ENCODE measurements at regions not wholly inside any gene's neighbourhood (a gene's known extent, or its start where the extent isn't known, plus 50 kb on each side); places are given as distances from the start of the nearest gene placed in this dataset.
"Not testable (repeated sequence)": the region's sequence is repeated elsewhere in the genome, so short reads cannot be mapped to it uniquely, and the experiment has no call there.

DNA sequence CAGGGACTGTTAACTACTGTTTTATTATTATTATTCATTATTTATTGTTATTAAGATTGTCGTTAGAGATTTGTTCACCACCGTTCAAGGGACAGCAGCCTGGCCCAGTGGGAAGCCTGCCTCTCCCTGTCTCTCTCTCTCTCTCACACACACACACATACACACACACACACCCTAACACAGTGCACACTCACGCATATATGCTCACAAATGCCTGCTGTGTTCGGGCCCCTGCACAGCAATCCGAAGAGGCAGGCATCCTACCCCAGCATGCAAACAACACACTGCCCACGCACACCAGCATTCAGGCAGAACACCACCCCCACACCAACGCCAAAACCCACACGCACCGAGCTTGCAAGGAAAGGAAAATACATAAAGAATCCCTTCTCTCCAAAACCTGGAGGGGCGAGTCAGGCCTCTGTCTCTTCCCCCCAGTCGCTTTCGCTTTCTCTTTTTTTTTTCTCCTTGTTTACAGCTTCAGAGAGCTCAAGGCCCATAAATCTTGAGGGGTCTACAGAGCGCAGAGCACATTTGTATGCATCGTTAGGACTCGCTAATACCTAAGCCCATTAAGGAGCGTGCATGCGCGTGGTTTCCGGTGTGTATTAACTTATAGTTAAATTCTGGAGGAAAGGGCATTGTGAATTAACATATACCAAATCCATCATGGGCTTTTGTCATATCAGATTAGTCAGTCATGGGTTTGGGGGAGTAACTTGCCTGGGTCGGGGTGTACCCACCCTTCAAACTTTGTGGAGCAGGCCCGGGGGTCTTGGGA, 464.6 kb upstream of the ZNG1F start:
- POLR2A ChIA-PET; H3K27ac Mint-ChIP-seq; CTCF ChIA-PET; H3K36me3 Mint-ChIP-seq (ENCODE audit: low read depth); intact Hi-C loops (cut with DNase I, micrococcal nuclease); DNase-seq; ATAC-seq; H3K27me3 Mint-ChIP-seq; H3K9me3 Mint-ChIP-seq (ENCODE audit: low read depth): not testable (repeated sequence)
- H3K4me1 Mint-ChIP-seq, result peaks cover 15% of the 10 kb centered on the region
- H3K4me3 Mint-ChIP-seq, result peak overlapping the region; percentile 26

GRCh38 chr9:41652800-41653199, 463.7 kb upstream of the ZNG1F start:
- H3K36me3 Mint-ChIP-seq (ENCODE audit: low read depth); intact Hi-C loops (cut with DNase I, micrococcal nuclease); H3K27me3 Mint-ChIP-seq; CTCF ChIA-PET; H3K9me3 Mint-ChIP-seq (ENCODE audit: low read depth); H3K27ac Mint-ChIP-seq; DNase-seq; ATAC-seq; POLR2A ChIA-PET; H3K4me3 Mint-ChIP-seq: not testable (repeated sequence)
- peaks cover 15% of the 10 kb centered on the region for H3K4me1 Mint-ChIP-seq

DNA sequence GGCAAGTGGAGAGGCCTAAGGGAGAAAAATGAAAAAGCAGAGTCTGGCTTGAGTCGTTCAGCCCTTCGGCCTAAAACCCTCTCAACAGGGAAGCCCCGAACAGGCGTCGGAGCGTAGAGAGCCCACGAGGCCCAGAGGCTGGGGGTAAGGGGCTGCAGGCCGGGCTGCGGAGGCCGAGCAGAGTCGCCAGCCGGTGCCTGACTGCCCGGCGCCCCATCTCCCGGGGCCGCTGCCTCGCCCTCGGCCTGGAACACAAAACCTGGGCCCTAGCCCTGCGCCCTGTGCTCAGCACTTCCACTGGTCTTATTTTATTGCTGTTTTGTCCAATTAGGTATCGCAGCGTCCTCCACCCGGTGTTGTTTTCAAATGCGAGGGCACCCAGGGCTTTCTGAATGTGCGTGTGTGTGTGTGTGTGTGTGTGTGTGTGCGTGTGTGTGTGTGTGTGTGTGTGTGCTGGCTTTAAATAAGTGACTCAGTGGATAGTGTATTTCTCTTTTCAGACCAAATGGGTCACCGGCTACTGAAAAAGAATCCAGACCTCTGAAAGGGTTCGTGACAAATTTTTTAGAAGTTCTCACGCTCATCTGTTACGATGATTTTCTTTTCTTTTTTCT, 463.1 kb upstream of the ZNG1F start:
- H3K4me3 Mint-ChIP-seq; DNase-seq; intact Hi-C loops (cut with DNase I, micrococcal nuclease); ATAC-seq; H3K36me3 Mint-ChIP-seq (ENCODE audit: low read depth); CTCF ChIA-PET; POLR2A ChIA-PET; H3K27ac Mint-ChIP-seq; H3K27me3 Mint-ChIP-seq; H3K9me3 Mint-ChIP-seq (ENCODE audit: low read depth): not testable (repeated sequence)
- H3K4me1 Mint-ChIP-seq, result peaks cover 15% of the 10 kb centered on the region

DNA sequence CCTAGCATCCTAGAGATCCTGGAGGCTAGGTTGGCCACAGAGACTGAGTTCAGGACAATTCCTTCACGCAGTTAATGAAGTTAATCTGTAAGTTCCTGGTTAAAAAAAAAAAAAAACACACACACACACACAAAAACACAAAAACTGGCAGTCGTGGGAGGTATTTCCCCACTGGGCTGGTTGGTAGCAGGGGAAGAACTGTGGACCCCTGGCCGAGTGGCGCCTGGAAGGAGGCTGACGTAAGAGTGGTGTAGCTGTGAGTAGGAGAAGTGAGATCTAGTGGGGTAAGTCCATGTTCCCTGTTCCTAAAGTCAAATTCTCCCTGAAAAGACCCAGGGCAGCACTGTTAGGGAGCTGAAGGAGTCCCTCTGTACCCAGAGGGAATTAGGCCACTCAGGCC, 461.0 kb upstream of the ZNG1F start:
- H3K4me3 Mint-ChIP-seq; CTCF ChIA-PET; H3K36me3 Mint-ChIP-seq (ENCODE audit: low read depth); H3K27ac Mint-ChIP-seq; DNase-seq; POLR2A ChIA-PET; ATAC-seq; H3K9me3 Mint-ChIP-seq (ENCODE audit: low read depth); H3K27me3 Mint-ChIP-seq; intact Hi-C loops (cut with DNase I, micrococcal nuclease): not testable (repeated sequence)
- peaks cover 12% of the 10 kb centered on the region for H3K4me1 Mint-ChIP-seq

DNA sequence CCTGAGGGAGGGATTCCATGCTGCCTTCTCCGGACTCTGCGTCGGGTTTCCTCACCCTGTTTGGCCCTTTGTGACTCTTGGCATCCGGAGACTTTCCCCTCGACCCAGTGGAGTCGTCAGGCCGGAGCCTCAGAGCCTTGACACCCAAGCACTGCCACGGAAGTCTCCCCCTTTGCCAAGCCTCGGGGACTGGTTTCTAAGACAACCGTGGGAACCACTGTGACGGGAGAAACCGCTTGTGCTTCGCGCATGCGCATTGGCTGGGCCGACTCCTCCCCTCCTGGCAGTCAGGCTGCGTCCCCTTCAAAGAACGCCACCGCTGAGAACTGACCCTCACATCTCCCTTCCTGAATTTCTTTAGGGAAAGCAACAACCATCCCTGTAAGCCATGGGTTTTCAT, 459.4 kb upstream of the ZNG1F start:
- DNase-seq; intact Hi-C loops (cut with DNase I, micrococcal nuclease); H3K27me3 Mint-ChIP-seq; ATAC-seq; H3K4me3 Mint-ChIP-seq; H3K9me3 Mint-ChIP-seq (ENCODE audit: low read depth); POLR2A ChIA-PET; CTCF ChIA-PET; H3K27ac Mint-ChIP-seq; H3K36me3 Mint-ChIP-seq (ENCODE audit: low read depth): not testable (repeated sequence)
- H3K4me1 Mint-ChIP-seq, result peaks cover 10% of the 10 kb centered on the region

DNA sequence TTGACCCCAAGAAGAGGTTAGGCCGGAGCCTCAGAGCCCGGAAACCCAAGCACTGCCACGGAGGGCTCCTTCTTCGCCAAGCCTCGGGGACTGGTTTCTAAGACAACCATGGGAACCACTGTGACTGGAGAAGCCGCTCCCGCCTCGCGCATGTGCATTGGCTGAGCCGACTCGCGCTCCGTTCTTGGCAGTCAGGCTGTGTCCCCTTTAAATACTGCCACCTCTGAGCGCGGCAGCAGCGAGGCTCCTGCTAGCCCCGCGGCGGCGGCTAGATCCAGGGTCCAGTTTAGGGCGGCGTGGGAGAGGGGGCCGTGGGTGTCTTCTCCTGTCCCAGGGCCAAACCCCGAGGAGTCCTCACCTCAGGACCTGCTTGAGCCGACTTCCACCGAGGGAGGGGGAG, 457.1 kb upstream of the ZNG1F start:
- CTCF ChIA-PET; H3K4me3 Mint-ChIP-seq; ATAC-seq; intact Hi-C loops (cut with DNase I, micrococcal nuclease); H3K27me3 Mint-ChIP-seq; H3K36me3 Mint-ChIP-seq (ENCODE audit: low read depth); H3K27ac Mint-ChIP-seq; H3K9me3 Mint-ChIP-seq (ENCODE audit: low read depth); POLR2A ChIA-PET; DNase-seq: not testable (repeated sequence)
- peaks cover 12% of the 10 kb centered on the region for H3K4me1 Mint-ChIP-seq

DNA sequence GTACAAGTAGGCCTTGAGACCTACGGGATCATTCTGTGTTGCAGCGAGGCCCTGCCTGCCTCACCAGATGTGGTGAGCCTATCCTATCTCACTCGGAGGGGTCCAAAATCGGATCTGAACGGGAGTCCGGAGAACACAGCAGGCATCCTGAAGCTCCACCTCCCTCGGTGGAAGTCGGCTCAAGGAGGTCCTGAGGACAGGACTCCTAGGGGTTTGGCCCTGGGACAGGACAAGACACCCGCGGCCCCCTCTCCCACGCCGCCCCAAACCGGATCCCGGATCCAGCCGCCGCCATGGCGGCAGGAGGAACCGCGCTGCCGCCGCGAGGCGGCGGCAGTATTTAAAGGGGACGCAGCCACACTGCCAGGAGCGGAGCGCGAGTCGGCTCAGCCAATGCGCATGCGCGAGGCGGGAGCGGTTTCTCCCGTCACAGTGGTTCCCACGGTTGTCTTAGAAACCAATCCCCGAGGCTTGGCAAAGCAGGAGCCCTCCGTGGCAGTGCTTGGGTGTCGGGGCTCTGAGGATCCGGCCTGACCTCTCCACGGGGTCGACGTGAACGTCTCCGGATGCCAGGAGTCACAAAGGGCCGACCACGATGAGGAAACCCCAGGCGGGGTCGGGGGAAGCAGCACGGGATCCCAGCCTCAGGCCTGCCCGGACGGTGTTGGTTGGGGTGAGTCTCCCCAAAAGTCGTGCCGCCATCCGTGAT, 454.6 kb upstream of the ZNG1F start:
- peak overlapping the region; percentile 70 for H3K4me3 Mint-ChIP-seq
- H3K9me3 Mint-ChIP-seq (ENCODE audit: low read depth); H3K36me3 Mint-ChIP-seq (ENCODE audit: low read depth); H3K27me3 Mint-ChIP-seq; intact Hi-C loops (cut with DNase I, micrococcal nuclease); CTCF ChIA-PET; POLR2A ChIA-PET: not testable (repeated sequence)
- ATAC-seq (peak; percentile 100), DNase-seq (peak; percentile 89)
- H3K4me1 Mint-ChIP-seq, result peaks cover 12% of the 10 kb centered on the region
- peak overlapping the region; percentile 73 for H3K27ac Mint-ChIP-seq

GRCh38 chr9:41633726-41634125, 444.6 kb upstream of the ZNG1F start:
- CTCF ChIA-PET; H3K36me3 Mint-ChIP-seq (ENCODE audit: low read depth); ATAC-seq; H3K27ac Mint-ChIP-seq; H3K4me3 Mint-ChIP-seq; POLR2A ChIA-PET; intact Hi-C loops (cut with DNase I, micrococcal nuclease); DNase-seq; H3K9me3 Mint-ChIP-seq (ENCODE audit: low read depth); H3K4me1 Mint-ChIP-seq; H3K27me3 Mint-ChIP-seq: not testable (repeated sequence)

- H3K36me3 Mint-ChIP-seq (ENCODE audit: low read depth); DNase-seq; H3K4me3 Mint-ChIP-seq; CTCF ChIA-PET; ATAC-seq; H3K9me3 Mint-ChIP-seq (ENCODE audit: low read depth); H3K27me3 Mint-ChIP-seq; H3K27ac Mint-ChIP-seq; POLR2A ChIA-PET; intact Hi-C loops (cut with DNase I, micrococcal nuclease); H3K4me1 Mint-ChIP-seq: not testable (repeated sequence)
These were observed 434.5 kb upstream of the ZNG1F start for GRCh38 chr9:41623666-41624065.

GRCh38 chr9:41619254-41619653, 430.1 kb upstream of the ZNG1F start:
- H3K27ac Mint-ChIP-seq; H3K36me3 Mint-ChIP-seq (ENCODE audit: low read depth); DNase-seq; H3K9me3 Mint-ChIP-seq (ENCODE audit: low read depth); H3K4me1 Mint-ChIP-seq; H3K4me3 Mint-ChIP-seq; H3K27me3 Mint-ChIP-seq; ATAC-seq; CTCF ChIA-PET; POLR2A ChIA-PET; intact Hi-C loops (cut with DNase I, micrococcal nuclease): not testable (repeated sequence)

GRCh38 chr9:41606961-41607547, 417.9 kb upstream of the ZNG1F start:
- not testable (repeated sequence) for H3K4me3 Mint-ChIP-seq; H3K36me3 Mint-ChIP-seq (ENCODE audit: low read depth)

DNA sequence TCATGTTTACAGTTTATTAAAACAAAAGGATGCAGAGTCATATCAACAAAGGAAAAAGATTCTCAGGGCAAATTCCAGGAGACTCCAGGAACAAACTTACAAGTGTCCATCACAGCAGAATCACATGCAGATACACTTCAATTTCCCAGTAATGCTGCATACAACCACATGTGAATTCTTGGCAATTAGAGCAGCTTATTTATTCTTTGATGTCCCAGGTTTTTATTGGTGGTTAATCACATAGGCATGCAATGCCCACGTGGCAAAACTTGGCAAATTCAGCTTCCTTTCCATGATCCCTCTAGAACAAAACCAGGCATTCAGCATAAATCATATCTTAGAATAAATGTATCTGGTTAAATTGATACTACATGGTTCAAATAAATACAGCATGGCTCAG, 376.5 kb upstream of the ZNG1F start:
- ATAC-seq; H3K27me3 Mint-ChIP-seq; H3K27ac Mint-ChIP-seq; POLR2A ChIA-PET; H3K4me3 Mint-ChIP-seq; H3K36me3 Mint-ChIP-seq (ENCODE audit: low read depth); intact Hi-C loops (cut with DNase I, micrococcal nuclease); CTCF ChIA-PET; H3K4me1 Mint-ChIP-seq; DNase-seq; H3K9me3 Mint-ChIP-seq (ENCODE audit: low read depth): not testable (repeated sequence)

More at GRCh38 chr9:41606961-41607547, 417.9 kb upstream of the ZNG1F start:
- CTCF ChIA-PET; ATAC-seq; POLR2A ChIA-PET; H3K27me3 Mint-ChIP-seq; H3K9me3 Mint-ChIP-seq (ENCODE audit: low read depth); DNase-seq; intact Hi-C loops (cut with DNase I, micrococcal nuclease); H3K4me1 Mint-ChIP-seq; H3K27ac Mint-ChIP-seq: not testable (repeated sequence)
